GM21367 (cell line): ENCODE measurements at regions not wholly inside any gene's neighbourhood (a gene's known extent, or its start where the extent isn't known, plus 50 kb on each side); places are given as distances from the start of the nearest gene placed in this dataset.
"Not testable (repeated sequence)": the region's sequence is repeated elsewhere in the genome, so short reads cannot be mapped to it uniquely, and the experiment has no call there.

Source experiments
- ATAC-seq: cut with Tn5 transposase; IDR thresholded peaks from one replicate; pipeline ENCODE4 v1.9.1; 2021; ENCODE audit not compliant: unreplicated experiment

DNA sequence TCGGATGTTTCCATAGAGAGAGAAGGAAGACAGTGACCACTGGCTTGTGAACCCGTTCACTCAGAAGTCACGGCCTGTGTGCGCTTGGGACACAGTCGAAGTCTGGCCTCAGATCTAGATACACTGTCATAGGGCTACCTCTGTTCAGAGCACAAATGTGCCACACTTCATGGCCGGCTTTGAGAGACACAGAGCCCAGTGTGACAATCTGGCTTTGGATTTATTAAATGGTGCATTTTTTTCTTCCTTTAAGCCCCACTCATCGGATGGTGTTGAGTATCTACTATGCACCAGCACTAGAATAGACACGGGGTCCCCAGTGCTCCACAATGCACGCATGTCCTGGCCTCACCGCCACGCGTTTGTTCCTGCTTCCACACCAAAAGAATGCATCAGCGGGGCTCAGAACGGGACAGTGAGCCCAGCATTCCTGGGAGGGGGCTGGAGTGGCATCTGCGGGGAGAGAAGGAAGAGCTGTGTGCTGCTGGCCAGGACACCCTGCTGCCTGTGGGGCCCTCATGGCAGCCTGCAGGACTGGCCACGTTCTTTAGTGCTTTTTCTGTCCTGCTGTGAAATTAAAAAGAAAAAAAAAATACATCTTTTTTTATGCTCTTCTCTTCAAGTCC, 738.9 kb upstream of the SALL3 start:
- ATAC-seq: no peak

DNA sequence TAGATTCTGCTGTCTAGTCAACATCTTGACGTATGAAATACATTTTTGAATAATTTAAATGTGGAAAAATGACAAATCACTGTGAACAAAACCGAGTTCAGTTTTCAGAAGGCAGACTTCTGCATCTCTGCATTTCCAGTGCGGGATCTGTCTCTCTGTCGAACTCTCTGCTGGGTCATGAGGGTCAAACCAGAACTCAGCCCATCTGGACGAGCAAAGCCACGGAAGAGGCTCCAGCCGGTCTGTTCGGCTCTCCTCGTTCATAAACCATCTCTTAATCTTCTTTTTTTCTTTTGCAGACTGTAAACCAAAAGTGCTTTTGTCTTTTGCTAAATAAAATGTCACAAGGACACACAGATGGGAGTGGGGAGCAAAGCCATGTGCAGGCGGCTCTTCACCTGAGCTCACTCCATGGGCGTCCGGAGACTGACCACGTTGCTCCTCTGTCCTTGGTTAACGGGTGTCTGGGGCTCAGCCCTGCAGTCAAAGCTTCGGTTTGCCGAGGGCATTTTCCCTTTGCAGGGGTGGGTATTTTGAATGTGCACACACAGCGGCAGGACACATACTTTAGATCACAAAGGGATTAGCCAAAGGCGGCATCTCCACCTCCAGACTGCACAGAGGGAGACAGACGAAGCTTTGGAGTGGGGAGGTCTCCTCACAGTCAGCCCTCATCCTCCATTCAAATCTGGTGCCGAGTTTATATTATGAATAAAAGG, 737.9 kb upstream of the SALL3 start:
- no peak for ATAC-seq

DNA sequence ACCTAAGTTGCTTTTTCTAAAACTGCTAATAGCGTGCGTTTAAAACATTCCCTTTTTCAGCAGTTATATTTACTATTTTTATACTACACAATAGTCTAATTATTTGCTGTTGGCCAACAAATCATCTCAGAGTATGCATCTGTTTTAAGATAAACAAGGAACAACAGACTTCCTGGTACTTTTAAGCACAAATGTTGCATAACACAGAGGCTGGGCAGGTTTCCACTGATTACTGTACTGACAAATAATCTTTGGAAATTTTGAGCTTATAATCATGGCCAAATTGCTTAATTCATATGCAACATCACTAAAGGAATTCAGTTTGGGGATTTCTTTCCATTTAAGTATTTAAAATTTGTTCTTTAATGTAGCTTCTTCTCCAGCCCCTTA, 737.4 kb upstream of the SALL3 start:
- ATAC-seq: no peak

DNA sequence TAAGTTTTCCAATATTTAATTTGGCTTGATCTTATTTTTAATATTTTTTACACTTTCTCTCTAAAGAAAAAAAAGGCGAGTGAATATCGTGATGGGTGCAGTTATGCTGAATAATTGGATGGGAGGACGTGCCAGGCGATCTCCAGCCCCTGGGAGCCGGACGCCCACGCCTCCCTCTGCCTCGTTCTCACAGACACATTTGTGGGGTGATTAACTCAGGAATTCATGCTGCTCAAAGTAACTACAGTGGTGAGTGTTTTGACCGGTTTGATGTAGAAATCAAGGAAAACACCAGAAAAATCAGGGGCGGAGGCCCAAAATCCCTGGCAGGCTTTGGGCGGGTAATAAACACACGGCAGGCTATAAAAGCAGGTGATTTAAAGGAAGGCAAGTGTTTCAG, 736.8 kb upstream of the SALL3 start:
- ATAC-seq: no peak

DNA sequence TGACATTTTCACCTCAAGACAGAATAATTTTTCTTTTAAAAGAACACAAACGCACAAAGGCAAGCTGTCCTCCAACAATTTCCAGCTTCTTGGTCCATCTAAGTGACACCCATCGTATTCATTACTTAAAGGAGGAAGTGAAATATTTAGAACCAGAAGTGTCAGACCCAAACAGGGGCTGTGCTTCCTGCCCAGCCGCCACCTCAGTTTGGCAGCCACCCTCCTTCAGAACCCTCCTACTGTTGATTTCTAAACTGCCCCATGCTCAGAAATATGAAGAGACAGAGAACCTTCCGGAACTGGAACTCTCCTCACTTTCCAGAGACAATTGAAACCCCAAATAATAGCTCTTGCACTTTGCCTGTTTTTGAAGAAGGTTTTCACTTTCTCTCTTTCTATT, 734.8 kb upstream of the SALL3 start:
- no peak for ATAC-seq

DNA sequence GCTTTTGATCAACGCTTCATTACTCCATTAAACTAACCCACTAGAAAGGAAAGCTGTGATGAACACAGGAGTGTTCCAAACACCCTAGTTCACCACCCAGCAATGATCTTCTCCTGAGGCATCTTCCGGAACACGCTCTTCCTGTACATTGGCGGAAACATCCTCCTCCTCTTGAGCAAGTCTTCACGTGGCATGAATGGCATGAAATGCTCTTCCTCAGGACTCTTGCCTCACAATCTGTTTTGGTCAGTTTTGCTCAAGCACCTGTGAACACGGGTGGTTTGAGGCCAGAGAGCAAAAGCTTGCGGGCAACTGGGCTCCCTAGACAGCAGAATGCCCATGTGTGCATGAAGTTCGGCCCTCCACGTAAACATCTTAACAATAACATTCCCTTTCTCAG, 734.2 kb upstream of the SALL3 start:
- ATAC-seq: no peak

DNA sequence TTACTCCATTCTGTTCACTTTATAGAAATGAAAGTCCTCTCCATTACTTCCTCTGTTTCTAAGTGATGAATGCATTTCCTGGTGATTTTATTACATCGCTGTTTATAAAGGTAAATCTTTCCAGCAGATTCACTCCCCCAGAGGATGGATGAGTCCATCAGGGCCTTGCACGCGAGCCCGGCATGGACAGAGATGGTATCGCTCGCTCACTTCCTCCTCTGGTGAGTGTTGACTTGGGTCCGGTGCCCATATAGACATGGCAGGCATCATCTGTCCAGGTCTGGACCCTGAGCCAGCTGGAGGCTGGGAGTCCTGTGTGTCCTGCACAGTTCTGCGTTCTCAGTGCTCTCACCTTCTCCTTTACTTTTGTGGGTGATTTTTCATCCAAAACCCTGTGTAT, 733.6 kb upstream of the SALL3 start:
- no peak for ATAC-seq

DNA sequence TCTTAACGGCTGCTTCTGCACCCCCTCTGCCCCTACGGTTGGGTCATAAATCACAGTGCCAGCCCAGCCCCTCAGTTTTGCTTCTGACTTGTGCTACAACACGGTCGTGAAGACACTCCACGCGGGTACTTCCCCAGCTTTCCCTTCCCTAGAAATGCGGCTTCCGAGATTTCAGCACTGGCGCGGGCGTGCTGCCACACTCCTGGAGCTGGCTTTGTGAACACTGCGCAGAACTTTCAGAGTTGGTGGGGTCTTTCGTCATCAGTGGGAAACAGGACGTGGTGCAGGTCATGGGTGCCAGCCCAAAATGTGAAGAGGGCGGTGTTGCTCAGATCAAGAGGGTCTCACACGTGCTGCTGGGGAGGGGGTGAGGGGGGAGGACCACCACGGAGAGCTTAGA, 733.0 kb upstream of the SALL3 start:
- no peak for ATAC-seq

DNA sequence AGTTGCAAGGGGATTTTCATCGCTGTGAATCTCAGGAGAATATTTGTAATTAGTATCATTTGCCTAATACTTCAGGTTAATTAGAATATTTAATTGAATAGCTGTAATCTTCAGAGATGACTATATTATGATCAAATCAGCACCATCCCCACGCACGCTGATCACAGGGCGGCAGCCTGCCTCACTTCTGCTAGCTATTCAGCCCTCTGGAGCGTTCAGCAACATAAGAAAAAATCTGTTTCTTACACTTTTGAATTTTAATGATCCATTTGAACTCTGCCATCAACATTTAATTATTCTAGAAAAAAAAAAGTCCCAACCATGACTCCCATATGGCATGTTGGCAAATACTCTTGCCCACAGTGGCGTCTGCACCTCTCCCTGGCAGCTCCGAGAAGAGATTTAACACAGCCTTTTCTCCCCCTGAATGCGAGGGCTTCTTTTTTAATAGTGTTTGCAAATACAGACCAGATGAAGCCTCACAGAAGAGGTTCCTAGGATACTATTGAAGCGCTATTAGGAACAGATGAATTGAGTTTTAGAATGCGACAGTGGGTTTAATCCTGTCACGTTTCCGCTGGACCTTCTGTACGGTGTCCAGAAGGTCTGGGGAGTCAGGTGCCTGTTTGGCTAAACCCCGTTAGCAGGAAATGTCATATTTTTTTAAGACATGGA, 731.9 kb upstream of the SALL3 start:
- no peak for ATAC-seq

DNA sequence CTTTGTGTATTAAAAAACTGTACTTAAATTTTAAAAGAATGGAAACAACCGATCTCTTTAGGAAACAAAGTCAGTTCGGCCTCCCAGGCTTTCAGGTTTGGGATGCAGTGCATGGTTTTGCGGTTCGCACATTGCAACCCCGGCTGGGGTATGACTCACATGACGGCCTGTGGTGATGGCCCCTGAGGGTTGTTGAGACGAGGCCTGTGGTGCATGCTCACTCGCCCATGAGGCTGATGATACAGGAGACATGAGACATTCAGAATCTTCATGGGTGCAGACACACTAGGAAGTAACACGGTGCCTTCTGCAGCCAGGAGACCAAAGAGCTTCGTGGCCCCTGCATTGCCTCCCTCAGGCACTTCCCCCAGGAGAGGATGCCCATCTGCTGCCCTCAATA, 724.6 kb upstream of the SALL3 start:
- ATAC-seq: no peak

DNA sequence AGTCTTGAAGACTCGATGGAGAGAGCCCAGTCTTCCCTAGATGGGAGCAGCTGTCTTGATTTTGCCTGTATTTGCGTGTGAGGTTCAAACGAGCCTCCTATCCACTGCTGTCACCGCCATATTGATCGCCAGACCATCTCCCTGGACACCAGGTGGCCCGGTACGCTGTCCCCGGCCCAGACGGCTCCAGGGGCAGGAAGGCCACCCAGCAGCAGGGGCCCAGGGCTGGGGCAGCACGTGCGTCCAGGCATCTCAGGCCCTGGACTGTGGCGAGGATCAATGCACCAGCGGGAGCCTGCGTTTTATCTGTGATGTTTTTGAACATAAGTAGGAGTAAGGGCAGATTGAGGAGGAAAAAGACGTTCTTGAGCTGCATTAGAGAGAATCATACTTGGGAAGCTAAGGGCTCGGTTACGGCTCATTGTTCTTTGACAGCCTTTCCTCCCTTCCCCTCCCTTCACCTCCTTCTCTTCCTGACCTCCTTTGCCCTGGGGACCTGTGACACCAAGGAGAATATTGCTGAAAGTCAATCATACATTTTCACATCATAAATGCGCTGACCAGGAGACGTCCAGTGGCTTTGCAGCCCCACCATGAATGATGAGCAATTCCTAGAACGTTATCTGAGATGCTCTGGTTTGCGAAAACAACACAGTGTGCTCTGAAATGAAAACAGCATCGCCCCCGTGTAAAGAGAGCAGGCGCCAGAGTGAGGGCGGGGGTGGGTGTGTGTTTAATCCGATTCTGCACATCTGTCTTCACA, 711.2 kb upstream of the SALL3 start:
- ATAC-seq: no peak

DNA sequence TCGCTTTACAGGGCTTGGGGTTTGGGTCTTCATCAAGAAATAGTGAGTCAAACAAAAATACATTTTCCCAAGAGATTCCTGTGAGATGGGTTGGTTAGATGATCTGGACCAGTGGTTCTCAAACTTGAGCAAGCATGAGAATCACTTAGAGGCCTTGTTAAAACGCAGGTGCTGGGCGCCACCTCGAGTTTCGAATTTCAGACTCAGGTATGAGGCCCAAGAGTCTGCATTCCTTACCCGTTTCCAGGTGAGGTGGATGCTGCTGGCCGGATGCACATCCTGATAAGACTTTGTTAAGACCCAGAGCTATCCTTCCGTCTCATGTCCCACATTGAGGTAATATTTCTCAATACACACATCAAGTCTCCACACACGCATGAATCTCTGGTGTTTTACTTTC, 707.8 kb upstream of the SALL3 start:
- no peak for ATAC-seq

DNA sequence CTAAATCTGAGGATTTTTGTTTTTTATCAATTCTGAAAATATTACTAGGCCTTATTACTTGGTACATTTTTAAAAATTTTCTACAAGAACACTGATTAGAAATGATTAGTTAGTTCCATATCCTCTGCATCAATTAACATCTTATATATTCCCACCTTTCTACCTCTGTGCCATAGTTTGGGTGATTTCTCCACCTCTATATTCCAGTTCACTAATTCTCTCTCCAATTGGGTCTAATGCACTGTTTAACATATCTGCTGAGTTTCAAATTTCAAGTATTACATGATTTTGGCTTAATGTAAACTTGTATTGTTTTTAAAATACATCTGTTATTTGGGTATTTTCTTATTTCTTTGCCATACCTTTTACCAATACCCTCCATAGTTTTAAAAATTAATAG, 705.7 kb upstream of the SALL3 start:
- ATAC-seq: no peak

DNA sequence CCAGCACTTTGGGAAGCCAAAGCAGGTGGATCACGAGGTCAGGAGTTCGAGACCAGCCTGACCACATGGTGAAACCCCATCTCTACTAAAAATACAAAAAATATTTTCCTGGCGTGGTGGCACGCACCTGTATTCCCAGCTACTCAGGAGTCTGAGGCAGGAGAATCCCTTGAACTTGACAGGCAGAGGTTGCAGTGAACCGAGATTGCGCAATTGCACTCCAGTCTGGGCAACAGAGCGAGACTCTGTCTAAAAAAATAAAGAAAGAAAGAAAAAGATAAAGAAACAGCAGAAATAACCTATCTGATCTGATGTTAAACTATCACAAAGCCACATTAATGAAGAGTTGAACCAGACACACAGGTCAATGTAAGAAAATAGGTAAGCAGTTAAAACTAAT, 696.2 kb upstream of the SALL3 start:
- not testable (repeated sequence) for ATAC-seq

DNA sequence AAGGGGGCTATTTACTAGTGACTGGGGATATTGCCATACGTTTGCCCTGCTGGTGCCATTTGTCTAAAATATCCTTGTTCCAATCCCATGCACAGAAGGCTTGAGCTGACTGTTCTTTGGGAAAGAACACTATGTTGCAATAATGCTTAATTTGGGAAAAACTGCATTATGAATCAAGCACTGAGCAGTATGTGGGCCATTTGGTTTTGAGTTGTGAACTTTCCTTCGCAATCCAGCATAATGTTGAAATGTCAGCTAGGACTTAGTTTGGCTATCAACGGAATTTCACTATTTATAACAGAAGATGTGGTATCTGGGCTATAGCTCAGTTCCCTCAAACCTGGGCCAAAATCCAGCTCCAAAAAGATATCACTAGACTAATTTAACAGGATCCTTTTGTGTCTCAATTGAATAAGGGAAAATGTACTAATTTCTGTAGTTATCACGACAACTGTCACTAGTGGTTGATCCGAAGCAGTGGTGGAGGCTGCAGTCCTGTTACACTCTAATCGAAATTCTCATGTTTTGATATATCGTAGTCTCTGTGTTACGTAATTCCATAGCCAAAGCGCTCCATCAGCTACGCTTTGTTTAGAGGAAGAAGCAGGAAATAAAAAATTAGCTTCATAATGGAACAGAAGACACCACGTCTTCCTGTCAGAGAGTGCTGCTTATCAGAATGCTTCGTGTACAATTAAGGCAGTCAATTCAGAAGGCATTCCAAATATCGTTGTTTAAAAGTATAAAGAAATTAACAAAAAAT, 686.8 kb upstream of the SALL3 start:
- no peak for ATAC-seq

DNA sequence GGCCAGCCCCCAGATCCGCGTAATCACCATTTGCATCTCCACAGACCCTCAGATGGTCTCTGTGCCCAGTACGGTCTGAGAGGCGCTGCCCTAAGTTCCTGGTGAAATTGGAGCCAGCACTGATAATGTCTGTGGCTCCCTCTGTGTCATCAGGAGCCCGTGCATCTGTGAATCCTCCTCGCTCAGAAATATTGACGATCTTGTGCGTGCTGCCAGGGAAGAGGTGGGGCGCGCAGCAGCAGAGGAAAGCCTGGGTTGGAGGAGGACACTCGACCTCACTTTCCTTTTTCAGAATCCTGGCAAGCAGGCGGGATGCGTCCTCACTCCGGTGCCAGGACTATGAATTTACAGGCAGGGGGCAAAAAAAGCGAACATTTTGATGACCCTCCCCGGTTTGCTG, 686.1 kb upstream of the SALL3 start:
- ATAC-seq: no peak

DNA sequence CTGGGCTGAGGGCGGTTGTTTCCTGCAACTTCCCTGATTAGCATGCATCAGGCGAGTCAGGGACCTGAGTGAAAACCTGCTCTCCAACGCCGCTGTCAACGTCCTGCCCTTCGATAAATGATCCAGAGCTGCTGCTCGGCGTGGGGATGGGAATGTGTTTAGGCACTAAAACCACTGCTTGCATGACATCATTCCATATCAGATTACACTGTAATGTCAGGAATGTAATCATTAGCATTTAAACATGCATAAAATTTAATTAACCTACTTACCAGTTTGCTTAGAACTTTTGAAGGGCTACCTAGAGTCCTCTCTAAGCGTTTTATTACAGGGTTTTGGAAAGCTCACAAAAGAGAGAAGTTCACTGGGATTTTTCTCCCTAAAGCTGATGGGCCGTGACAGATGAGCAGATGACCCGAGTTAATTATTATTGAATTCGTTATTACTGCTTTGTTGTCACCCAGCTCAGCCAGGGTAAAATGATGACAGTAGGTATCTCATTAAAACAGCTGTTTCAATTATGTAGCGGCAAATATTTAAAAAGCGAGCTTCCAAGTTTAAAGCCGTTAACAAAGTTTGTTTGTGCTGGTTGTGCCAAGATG, 685.6 kb upstream of the SALL3 start:
- no peak for ATAC-seq

DNA sequence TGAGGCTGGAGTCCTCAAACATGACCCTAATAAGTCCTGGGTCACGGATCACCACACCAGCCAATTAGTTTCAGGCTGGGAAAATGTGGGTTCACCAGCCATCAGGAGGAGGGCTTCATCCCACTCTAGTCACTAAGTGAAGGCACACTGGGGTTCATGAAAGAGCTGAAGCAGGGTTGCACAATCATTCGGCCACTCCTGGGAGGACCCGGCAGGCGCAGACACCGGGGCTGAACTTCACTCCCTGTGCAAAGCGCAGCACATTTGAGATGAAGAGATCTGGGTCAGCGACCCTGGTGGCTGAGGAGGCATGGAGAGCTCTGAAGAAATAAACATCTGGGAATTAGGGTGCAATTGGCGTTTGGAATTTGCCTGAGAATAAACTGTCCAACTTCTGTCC, 684.4 kb upstream of the SALL3 start:
- ATAC-seq: no peak

DNA sequence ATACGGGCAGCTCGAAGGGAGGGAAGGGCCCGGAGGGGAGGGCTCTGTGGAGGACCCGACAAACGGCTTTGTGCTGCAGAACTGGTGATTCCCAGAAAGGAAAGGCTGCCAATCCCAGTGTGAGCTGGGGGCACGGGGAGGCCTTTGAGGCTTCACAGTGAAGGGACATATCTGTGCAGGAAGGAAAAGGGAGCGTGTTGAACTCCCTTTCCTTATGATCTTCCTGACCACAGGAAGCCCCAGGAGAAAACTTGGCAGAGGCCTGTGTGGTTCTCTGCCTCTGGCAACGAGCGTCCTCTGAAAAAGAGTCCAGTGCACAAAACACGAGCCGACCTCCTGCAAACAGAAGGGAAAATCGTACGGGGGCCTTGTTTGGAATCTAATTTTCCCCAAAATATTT, 683.5 kb upstream of the SALL3 start:
- ATAC-seq: no peak

DNA sequence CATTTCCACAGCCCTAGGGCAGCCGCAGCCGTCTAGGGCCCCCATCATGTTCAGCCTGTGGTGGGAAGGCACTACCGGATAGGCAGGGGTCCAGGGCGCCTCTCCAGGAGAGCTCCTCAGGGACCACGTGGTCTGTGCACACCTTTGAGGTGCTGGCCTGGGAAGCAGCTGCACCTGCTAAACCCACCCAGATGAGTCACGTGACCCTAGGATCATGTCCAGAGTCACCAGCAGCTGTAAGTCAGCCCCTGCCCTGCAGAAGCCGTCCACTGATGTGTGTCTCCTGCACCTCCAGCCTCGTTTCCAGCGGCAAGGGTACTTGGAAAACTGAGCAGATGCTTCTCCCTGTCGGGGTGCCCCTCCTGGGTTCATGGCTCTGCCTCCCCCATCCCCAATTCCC, 682.6 kb upstream of the SALL3 start:
- ATAC-seq: no peak
